ENCODE measurements at regions not wholly inside any gene's neighbourhood (a gene's known extent, or its start where the extent isn't known, plus 50 kb on each side); places are given as distances from the start of the nearest gene placed in this dataset.

- FAIRE-seq = no peak
- no peak overlapping the region for H3K23ac ChIP-seq (ENCODE audit: insufficient read length)
- no peaks in the 10 kb centered on the region for H3K36me3 ChIP-seq (ENCODE audit: control insufficient read depth in 2 of 4, insufficient read depth in 4 of 4, low read length in 3 of 4)
- H3K27me3 ChIP-seq (replicated peaks in 1 of 4; ENCODE audit: control insufficient read depth in 3 of 4, extremely low read depth in 1 of 4, insufficient read depth in 3 of 4, low read length in 3 of 4) = no peaks in the 10 kb centered on the region
- H3K4ac ChIP-seq (replicated peaks; ENCODE audit: insufficient read length, low read depth, low read length) = no peak overlapping the region
- H3K79me1 ChIP-seq (ENCODE audit: low read depth, low read length) = no peaks in the 10 kb centered on the region
- no peak overlapping the region for H4K91ac ChIP-seq (replicated peaks; ENCODE audit: insufficient read length, low read length)
- no peak overlapping the region for H4K5ac ChIP-seq (ENCODE audit: insufficient read length, low read depth, low read length)
- H3K23me2 ChIP-seq (ENCODE audit: low read depth, low read length) = no peaks in the 10 kb centered on the region
- H3K14ac ChIP-seq (ENCODE audit: insufficient read length) = no peak overlapping the region
- H2BK5ac ChIP-seq (ENCODE audit: low read depth, low read length) = no peak overlapping the region
- DNase-seq (ENCODE audit: low read depth in 1 of 2, low spot score in 2 of 2) = no peak
- no peak overlapping the region for H2BK120ac ChIP-seq (replicated peaks; ENCODE audit: low read depth, low read length)
- ChIA-PET CTCF (ENCODE audit: partially characterized antibody) (interaction anchor here (1.0 to 1.5 kb wide), 3 partner anchors 12 to 90 kb away, joined by 3 to 7 read pairs (median 3); no protein-coding TSS in a partner anchor), POLR2A (ENCODE audit: partially characterized antibody) (no interaction called here)
- no peak overlapping the region for H2BK15ac ChIP-seq (ENCODE audit: low read length)
- H3K4me2 ChIP-seq (ENCODE audit: insufficient read depth in 1 of 2, low read depth in 2 of 2, low read length in 2 of 2) = no peak overlapping the region
- H2AK5ac ChIP-seq (ENCODE audit: low read depth, low read length) = no peak overlapping the region
- H3K56ac ChIP-seq (replicated peaks; ENCODE audit: insufficient read length, low read depth, low read length) = no peak overlapping the region
- WGBS, 2 experiments (ENCODE audit: extremely low coverage in 1 of 2, insufficient coverage in 1 of 2, insufficient read length in 1 of 2, insufficient replicate concordance in 2 of 2, low coverage in 1 of 2, low lambda C conversion rate in 2 of 2, missing lambda C conversion rate in 1 of 2) = 88% methylated on average over 2 of the region's 2 CpGs; no CpG with 5 or more reads in 1 of the 2 experiments
- no peaks in the 10 kb centered on the region for H3K4me1 ChIP-seq (replicated peaks in 1 of 4; ENCODE audit: control insufficient read depth in 3 of 4, insufficient read depth in 4 of 4, low read length in 3 of 4)
- no peak overlapping the region for H2BK20ac ChIP-seq (ENCODE audit: low read length)
- H3K9ac ChIP-seq (replicated peaks in 1 of 4; ENCODE audit: extremely low read depth in 1 of 4, low read depth in 3 of 4, low read length in 3 of 4) = no peak overlapping the region
- H4K20me1 ChIP-seq (replicated peaks in 1 of 2; ENCODE audit: control insufficient read depth in 1 of 2, insufficient read depth in 2 of 2, low read length in 2 of 2) = no peaks in the 10 kb centered on the region
- H3K79me2 ChIP-seq (ENCODE audit: control insufficient read depth in 1 of 2, insufficient read depth in 2 of 2, low read length in 2 of 2) = no peaks in the 10 kb centered on the region
- peaks cover 0 to under 1% of the 10 kb centered on the region in 2 experiments; a peak in 1 of 4 replicates for H3K9me3 ChIP-seq (ENCODE audit: insufficient read depth in 2 of 2, low read depth in 1 of 2, low read length in 1 of 2)
- H3K4me3 ChIP-seq (ENCODE audit: extremely low read depth in 1 of 4, insufficient read depth in 2 of 4, low read depth in 3 of 4, low read length in 4 of 4) = no peak overlapping the region
- no peak overlapping the region for H3K18ac ChIP-seq (ENCODE audit: extremely low read depth, low read length)
- H4K8ac ChIP-seq (ENCODE audit: extremely low read depth, insufficient read depth, low read length) = no peak overlapping the region
- no peak overlapping the region for H2BK12ac ChIP-seq (ENCODE audit: low read depth, low read length)
- no peak overlapping the region for H3K27ac ChIP-seq (ENCODE audit: low read depth, low read length)
- no peak overlapping the region for H2AFZ ChIP-seq (ENCODE audit: low read length)
- TF ChIP-seq RXRA (IDR thresholded peaks at IDR 0.05; ENCODE audit: insufficient read depth, low read depth, low read length) (no peak), KDM5A (IDR thresholded peaks at IDR 0.05; ENCODE audit: low read length) (no peak), SIRT6 (IDR thresholded peaks at IDR 0.05; ENCODE audit: low read length) (no peak), TCF12 (IDR thresholded peaks at IDR 0.05; ENCODE audit: low read depth, low read length) (no peak), HDAC6 (IDR thresholded peaks at IDR 0.05; ENCODE audit: low read depth, low read length) (no peak), RAD21 (IDR thresholded peaks at IDR 0.05 in 1 of 2, conservative IDR thresholded peaks at IDR 0.05 in 1 of 2; ENCODE audit: low read depth in 2 of 2, low read length in 2 of 2) (no peak), PHF8 (conservative IDR thresholded peaks at IDR 0.05; ENCODE audit: low read depth, low read length) (no peak), ATF2 (IDR thresholded peaks at IDR 0.05; ENCODE audit: low read length) (no peak), CBX8 (IDR thresholded peaks at IDR 0.05; ENCODE audit: borderline replicate concordance, low read depth, low read length) (no peak), BRCA1 (IDR thresholded peaks at IDR 0.05; ENCODE audit: low read depth, low read length) (no peak), GABPA (IDR thresholded peaks at IDR 0.05; ENCODE audit: borderline replicate concordance, insufficient read depth, low read length) (no peak), CBX5 (IDR thresholded peaks at IDR 0.05; ENCODE audit: low read depth, low read length) (no peak), SRF (IDR thresholded peaks at IDR 0.05; ENCODE audit: low read depth, low read length) (no peak)
Measured at GRCh38 chr3:118740722-118741290, 293.8 kb downstream of the IGSF11 start.
